ENCODE measurements at regions not wholly inside any gene's neighbourhood (a gene's known extent, or its start where the extent isn't known, plus 50 kb on each side); places are given as distances from the start of the nearest gene placed in this dataset.

- Histone ChIP-seq H3K27me3 (no peaks in the 10 kb centered on the region), H3K4me3 (no peak overlapping the region), H3K27ac (no peak overlapping the region), H3K9me3 (no peaks in the 10 kb centered on the region), H3K4me1 (no peaks in the 10 kb centered on the region), H3K36me3 (no peaks in the 10 kb centered on the region)
- TF ChIP-seq CTCF (IDR thresholded peaks at IDR 0.05) (no peak), POLR2A (IDR thresholded peaks at IDR 0.05) (no peak), POLR2AphosphoS5 (IDR thresholded peaks at IDR 0.05) (no peak), EP300 (IDR thresholded peaks at IDR 0.05; ENCODE audit: low read depth) (no peak)
- 74 to 85% methylated on average over 3 of the region's 3 CpGs for WGBS, 2 donors (ENCODE audit: low coverage in 1 of 2)
- intact Hi-C loops (cut with DNase I; ENCODE audit: low total_unique reads), result no loop called here
- in situ Hi-C loops (cut with MboI; ENCODE audit: low pct_ligation_motif_present in 1 of 4, low pct_unique_long_range_greater_than_20kb in 1 of 4, low sequenced_read_pairs in 3 of 4), result no loop called here
- DNase-seq, result no peak
Observed at GRCh38 chr3:95312650-95313049, 1249.8 kb downstream of the NSUN3 start.

DNA sequence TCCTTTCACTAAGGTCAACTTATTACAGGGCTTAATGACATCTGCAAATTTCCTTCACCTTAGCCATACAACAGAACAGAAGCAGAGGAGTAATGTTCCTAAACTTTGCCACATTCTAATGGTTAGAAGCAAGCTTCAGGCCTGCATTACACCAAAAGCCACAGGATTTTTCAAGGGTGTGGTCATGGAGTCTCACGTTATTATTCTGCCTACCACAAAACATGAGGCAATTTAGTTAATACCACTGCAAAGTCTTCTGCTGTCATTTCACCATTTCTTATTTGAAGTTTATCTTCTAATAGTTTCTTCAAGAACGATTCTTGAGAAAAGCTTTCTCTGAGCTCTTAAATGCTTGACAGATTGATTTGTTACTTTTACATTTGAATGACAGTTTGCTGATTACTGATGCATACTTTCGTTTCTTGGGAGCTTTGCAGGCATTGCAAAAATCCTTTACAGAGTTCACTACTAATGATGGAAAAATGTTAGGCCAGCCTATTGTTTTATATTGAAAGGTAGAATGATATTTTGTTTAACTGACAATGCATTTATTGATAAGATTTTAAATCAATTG is 1257.1 kb downstream of the NSUN3 start:
- no peaks in the 10 kb centered on the region for H3K4me1 ChIP-seq
- in situ Hi-C loops (cut with MboI; ENCODE audit: low pct_ligation_motif_present in 1 of 4, low pct_unique_long_range_greater_than_20kb in 1 of 4, low sequenced_read_pairs in 3 of 4), result no loop called here

GRCh38 chr3:95327478-95327877 is 1264.6 kb downstream of the NSUN3 start:
- H3K36me3 ChIP-seq, result no peaks in the 10 kb centered on the region
- H3K4me3 ChIP-seq, result no peak overlapping the region
- in situ Hi-C loops (cut with MboI; ENCODE audit: low pct_ligation_motif_present in 1 of 4, low pct_unique_long_range_greater_than_20kb in 1 of 4, low sequenced_read_pairs in 3 of 4), result no loop called here
- peaks cover 0 to 13% of the 10 kb centered on the region in 2 donors for H3K9me3 ChIP-seq
- no peaks in the 10 kb centered on the region for H3K27me3 ChIP-seq
- no peak overlapping the region for H3K27ac ChIP-seq
- H3K4me1 ChIP-seq, result no peaks in the 10 kb centered on the region
- 69 to 86% methylated on average over 2 of the region's 2 CpGs for WGBS, 2 donors (ENCODE audit: low coverage in 1 of 2)
- intact Hi-C loops (cut with DNase I; ENCODE audit: low total_unique reads), result no loop called here
- DNase-seq, result no peak
- TF ChIP-seq POLR2A (IDR thresholded peaks at IDR 0.05) (no peak), CTCF (IDR thresholded peaks at IDR 0.05) (no peak), POLR2AphosphoS5 (IDR thresholded peaks at IDR 0.05) (no peak)

More for the DNA sequence above, 1257.1 kb downstream of the NSUN3 start:
- Histone ChIP-seq H3K4me3 (no peak overlapping the region), H3K36me3 (no peaks in the 10 kb centered on the region), H3K9me3 (peaks cover 0 to 5% of the 10 kb centered on the region in 2 donors), H3K27me3 (no peaks in the 10 kb centered on the region), H3K27ac (no peak overlapping the region)
- intact Hi-C loops (cut with DNase I; ENCODE audit: low total_unique reads), result no loop called here
- TF ChIP-seq POLR2AphosphoS5 (IDR thresholded peaks at IDR 0.05) (no peak), CTCF (IDR thresholded peaks at IDR 0.05) (no peak), EP300 (IDR thresholded peaks at IDR 0.05; ENCODE audit: low read depth) (no peak), POLR2A (IDR thresholded peaks at IDR 0.05) (no peak)
- DNase-seq, result no peak
- WGBS, 2 donors (ENCODE audit: low coverage in 1 of 2), result 45 to 67% methylated on average over 2 to 3 of the region's 3 CpGs

GRCh38 chr3:95333826-95334225 is 1271.0 kb downstream of the NSUN3 start:
- Histone ChIP-seq H3K9me3 (no peaks in the 10 kb centered on the region), H3K4me3 (no peak overlapping the region), H3K36me3 (no peaks in the 10 kb centered on the region), H3K27me3 (no peaks in the 10 kb centered on the region), H3K4me1 (no peaks in the 10 kb centered on the region), H3K27ac (no peak overlapping the region)
- intact Hi-C loops (cut with DNase I; ENCODE audit: low total_unique reads) (no loop called here), in situ Hi-C loops (cut with MboI; ENCODE audit: low pct_ligation_motif_present in 1 of 4, low pct_unique_long_range_greater_than_20kb in 1 of 4, low sequenced_read_pairs in 3 of 4) (no loop called here)
- no peak for DNase-seq
- TF ChIP-seq EP300 (IDR thresholded peaks at IDR 0.05; ENCODE audit: low read depth) (no peak), POLR2AphosphoS5 (IDR thresholded peaks at IDR 0.05) (no peak), POLR2A (IDR thresholded peaks at IDR 0.05) (no peak)
- 59 to 82% methylated on average over 2 of the region's 2 CpGs for WGBS, 2 donors (ENCODE audit: low coverage in 1 of 2)

GRCh38 chr3:95334461-95334860 is 1271.6 kb downstream of the NSUN3 start:
- H3K4me3 ChIP-seq, result no peak overlapping the region
- no peaks in the 10 kb centered on the region for H3K4me1 ChIP-seq
- no peak for DNase-seq
- H3K27me3 ChIP-seq, result no peaks in the 10 kb centered on the region
- H3K9me3 ChIP-seq, result no peaks in the 10 kb centered on the region
- TF ChIP-seq POLR2A (IDR thresholded peaks at IDR 0.05) (no peak), CTCF (IDR thresholded peaks at IDR 0.05) (no peak), EP300 (IDR thresholded peaks at IDR 0.05; ENCODE audit: low read depth) (no peak), POLR2AphosphoS5 (IDR thresholded peaks at IDR 0.05) (no peak)
- in situ Hi-C loops (cut with MboI; ENCODE audit: low pct_ligation_motif_present in 1 of 4, low pct_unique_long_range_greater_than_20kb in 1 of 4, low sequenced_read_pairs in 3 of 4), result no loop called here
- H3K36me3 ChIP-seq, result no peaks in the 10 kb centered on the region
- no peak overlapping the region for H3K27ac ChIP-seq
- intact Hi-C loops (cut with DNase I; ENCODE audit: low total_unique reads), result no loop called here

Measured in transverse colon (tissue), 4 donors.